ENCODE measurements at regions not wholly inside any gene's neighbourhood (a gene's known extent, or its start where the extent isn't known, plus 50 kb on each side); places are given as distances from the start of the nearest gene placed in this dataset.

GRCh38 chr2:64284751-64285150, 140.5 kb upstream of the PELI1 start:
- TF ChIP-seq POLR2AphosphoS5 (IDR thresholded peaks at IDR 0.05; ENCODE audit: borderline replicate concordance, low read depth, low read length) (no peak), EZH2 (IDR thresholded peaks at IDR 0.05) (no peak), FOXP2 (optimal IDR thresholded peaks at IDR 0.05; ENCODE audit: control extremely low read depth, extremely low read length, insufficient read depth) (no peak)
